HG03025 (cell line): ENCODE measurements at regions not wholly inside any gene's neighbourhood (a gene's known extent, or its start where the extent isn't known, plus 50 kb on each side); places are given as distances from the start of the nearest gene placed in this dataset.
"Not testable (repeated sequence)": the region's sequence is repeated elsewhere in the genome, so short reads cannot be mapped to it uniquely, and the experiment has no call there.

Experiments used
- ATAC-seq: cut with Tn5 transposase; IDR thresholded peaks from one replicate; pipeline ENCODE4 v1.9.1; 2021; ENCODE audit warnings: mild to moderate bottlenecking, moderate library complexity; ENCODE audit not compliant: unreplicated experiment, low FRiP score

DNA sequence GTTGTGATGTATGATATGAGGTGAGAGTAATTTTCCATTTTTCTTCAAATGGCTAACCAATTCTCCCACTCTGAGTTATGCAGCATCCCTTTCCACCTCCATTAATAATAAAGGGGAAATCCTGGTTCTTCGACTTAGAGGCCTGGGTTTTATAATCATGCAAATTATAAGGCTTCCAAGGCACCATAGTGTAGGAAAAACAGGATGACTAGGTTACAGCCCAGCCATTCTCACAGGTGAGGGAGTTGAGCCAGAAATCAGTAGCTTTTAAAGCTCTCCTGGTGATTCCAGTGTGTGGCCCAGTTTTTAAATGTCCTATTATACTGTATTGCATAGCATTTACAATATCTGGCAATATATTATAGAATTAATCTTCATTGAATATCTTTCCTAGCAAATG is 203.1 kb downstream of the ARHGEF9 start:
- no peak for ATAC-seq

DNA sequence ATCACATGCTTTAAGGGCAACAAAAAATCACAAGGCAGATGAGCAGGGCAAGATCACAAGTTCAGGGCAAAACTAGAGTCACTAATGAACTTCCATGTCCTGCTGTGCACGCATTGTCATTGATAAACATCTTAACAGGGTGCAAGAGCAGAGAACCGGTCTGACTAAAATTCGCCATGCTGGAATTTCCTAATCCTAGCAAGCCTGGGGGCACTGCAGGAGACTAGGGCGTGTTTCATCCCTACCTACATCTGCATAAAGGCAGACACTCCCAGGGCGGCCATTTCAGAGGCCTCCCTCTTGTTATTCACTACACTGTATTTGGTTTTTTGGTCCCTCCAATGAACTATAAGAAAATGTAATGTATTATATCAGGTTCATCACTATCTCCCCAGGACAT is 203.6 kb downstream of the ARHGEF9 start:
- no peak for ATAC-seq

DNA sequence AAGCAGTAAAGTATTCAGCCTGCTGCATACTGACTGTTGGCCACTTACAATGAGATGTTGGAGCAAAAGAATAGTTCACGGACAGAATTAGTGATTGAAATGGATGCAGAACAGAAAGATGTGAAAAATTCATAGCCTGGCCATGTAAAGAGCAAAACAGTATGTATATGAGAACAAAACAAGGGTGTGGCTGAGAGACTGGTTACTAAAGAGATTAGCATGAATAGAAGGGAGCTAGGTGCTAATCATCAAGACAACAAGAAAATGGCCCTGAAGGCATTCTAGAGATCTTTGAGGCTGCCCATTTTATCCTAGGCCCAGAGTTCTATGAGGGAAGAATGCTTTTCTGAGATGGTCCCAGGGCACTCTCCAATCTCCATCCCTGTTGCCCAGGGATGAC is 208.5 kb downstream of the ARHGEF9 start:
- no peak for ATAC-seq

DNA sequence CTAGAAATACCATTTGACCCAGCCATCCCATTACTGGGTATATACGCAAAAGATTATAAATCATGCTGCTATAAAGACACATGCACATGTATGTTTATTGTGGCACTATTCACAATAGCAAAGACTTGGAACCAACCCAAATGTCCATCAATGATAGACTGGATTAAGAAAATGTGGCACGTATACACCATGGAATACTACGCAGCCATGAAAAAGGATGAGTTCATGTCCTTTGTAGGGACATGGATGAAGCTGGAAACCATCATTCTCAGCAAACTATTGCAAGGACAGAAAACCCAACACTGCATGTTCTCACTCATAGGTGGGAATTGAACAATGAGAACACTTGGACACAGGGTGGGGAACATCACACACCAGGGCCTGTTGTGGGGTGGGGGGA is 209.3 kb downstream of the ARHGEF9 start:
- not testable (repeated sequence) for ATAC-seq

DNA sequence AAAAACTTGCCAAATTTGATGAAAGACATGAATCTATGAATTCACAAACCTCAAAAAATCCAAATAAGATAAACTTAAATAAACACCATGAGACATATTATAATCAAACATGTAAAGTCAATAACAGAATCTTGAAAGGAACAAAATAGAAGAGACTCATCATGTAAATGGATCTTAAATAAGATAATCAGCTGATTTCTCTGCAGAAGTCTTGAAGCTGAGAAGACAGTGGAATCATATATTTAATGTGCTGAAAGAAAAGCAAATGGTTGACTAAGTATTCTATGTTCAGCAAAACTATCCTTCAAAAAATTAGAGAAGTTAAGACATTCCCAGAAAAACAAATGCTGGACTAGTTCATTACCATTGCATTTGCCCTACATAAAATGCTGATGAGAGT is 215.7 kb upstream of the SPIN4 start:
- no peak for ATAC-seq

DNA sequence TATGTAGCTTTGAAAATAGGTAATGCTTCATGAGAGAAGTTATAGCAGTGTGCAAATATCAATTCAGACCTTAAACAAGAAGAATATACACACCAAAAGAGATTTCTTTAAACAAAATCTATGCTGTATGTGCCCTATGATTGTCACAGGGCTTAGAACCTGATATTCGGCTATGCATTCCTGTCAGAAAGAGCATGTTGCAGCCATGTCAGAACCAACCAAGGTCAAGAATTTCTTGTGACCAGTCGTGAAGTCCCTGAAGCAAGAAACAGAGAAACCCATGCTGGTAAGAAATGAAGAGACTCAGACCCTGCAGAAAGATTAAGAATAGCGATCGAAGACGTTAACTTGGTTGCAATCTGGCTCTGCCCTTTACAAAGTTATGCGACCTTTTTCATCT is 210.3 kb upstream of the SPIN4 start:
- no peak for ATAC-seq

DNA sequence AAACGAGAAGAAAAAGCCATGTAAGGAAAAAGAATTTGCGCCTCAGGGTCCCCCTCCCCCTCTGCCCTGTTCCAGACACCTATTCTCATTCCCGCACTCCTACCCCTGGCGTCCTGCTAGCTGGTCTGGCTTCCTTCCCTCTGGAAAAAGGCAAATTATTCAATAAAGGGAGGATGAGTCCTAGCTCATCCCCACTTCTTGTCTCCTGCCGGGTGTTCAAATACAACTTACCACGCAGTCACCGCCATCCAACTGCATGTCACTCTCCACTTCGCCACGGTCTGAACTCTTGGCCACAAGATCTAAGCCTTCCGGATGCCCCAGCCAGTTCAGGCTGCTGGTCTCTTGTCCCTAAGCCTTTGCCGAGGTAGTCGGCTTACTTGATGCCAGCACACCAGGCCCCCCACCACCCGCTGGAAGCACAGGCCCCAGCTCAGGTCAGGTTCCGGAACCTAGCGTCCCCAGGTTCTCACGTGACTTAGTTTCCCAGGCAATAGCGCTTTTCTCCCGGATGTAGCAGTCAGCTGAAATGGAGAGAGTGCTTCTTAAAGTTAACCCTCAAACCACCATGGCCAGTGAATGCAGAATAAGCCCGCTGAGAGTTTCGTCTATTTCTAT is 209.6 kb upstream of the SPIN4 start:
- peak; percentile 87 for ATAC-seq

DNA sequence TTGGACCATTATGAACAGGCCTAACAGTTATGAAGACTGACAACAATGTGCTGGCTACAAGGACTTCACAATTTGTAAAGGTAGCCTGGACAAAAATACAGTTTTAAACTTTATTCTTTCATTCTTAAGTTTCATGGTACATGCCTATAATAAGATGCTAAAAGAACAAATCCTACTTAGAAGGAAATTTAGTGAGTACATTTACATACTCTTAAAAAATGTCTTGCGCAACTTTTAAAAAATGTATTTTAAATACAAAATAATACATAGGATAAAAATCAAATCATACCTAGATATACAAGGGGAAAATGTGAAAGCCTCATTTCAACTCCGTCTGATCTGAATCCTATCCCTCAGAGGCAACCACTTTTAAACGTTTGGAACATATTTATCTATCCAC is 200.7 kb upstream of the SPIN4 start:
- ATAC-seq = no peak

DNA sequence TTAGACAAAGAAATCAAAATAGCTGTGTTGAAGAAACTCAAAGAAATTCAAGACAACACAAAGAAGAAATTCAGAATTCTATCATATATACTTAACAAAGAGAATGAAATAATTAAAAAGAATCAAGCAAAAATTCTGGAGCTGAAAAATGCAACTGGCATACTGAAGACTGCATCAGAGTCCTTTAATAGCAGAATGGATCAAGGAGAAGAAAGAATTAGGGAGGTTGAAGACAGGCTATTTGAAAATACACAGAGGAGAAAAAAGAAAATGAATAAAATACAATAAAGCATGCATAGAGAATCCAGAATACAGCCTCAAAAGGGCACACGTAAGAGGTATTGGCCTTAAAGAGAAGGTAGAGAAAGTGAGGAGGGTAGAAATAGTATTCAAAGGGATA is 179.5 kb upstream of the SPIN4 start:
- ATAC-seq = no peak

DNA sequence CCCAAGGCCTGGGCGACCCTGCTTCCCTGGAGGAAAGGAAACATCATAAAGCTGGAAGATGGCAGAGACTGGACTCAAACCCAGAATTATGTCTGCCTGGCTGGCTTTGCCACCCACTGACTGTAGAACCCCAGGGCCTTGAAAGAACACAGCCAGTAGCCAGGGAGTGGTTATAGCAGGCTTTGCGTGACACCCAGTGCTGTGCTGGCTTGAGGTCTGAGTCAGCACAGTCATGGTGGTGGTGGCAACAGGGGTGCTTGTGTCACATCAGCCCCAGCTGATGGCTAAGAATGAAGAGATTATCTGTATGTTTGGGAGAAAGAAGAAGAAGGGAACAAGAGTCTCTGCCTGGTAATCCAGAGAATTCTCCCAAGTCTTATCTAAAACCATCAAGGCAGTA is 178.8 kb upstream of the SPIN4 start:
- no peak for ATAC-seq

DNA sequence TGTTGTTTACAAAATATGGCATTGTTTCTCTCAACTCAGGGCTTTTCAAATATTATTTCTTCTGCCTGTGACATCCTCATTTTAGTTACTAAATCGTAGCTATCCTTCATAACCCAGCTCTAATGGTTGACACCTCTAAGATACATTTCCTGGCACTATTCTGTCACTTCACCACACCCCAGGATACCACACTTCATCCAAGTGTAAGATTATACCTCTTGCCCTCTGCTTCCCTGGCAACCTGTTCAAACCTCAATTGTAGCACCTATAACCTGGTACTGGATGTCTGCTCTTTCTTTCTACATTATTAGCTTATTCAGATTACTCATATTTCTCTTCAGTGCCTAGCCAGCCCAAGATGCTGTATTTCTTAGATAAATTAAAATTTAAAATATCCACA is 175.7 kb upstream of the SPIN4 start:
- ATAC-seq = no peak

DNA sequence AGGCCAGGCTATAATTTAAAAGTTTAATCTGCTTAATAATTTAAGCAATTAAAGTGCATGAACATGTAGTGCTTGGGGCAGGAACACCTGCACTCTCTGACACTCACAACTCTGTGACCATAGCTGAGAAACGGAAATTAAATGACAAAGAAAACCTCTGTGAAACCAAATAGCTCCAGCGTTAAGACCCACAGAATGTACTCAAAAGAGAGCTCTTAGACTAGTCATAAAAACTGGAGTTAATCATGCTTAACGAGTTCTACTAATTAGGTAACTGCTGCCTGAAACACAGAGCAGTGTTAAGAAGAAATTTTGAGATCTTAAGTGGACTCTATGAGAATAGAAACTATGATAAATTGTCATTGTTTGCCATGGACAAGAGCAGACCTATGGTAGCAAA is 174.4 kb upstream of the SPIN4 start:
- no peak for ATAC-seq

DNA sequence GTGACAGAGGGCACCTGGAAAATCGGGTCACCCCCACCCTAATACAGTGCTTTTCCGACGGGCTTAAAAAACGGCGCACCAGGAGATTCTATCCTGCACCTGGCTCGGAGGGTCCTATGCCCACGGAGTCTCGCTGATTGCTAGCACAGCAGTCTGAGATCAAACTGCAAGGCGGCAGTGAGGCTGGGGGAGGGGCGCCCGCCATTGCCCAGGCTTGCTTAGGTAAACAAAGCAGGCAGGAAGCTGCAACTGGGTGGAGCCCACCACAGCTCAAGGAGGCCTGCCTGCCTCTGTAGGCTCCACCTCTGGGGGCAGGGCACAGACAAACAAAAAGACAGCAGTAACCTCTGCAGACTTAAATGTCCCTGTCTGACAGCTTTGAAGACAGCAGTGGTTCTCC is 168.2 kb upstream of the SPIN4 start:
- ATAC-seq = not testable (repeated sequence)

DNA sequence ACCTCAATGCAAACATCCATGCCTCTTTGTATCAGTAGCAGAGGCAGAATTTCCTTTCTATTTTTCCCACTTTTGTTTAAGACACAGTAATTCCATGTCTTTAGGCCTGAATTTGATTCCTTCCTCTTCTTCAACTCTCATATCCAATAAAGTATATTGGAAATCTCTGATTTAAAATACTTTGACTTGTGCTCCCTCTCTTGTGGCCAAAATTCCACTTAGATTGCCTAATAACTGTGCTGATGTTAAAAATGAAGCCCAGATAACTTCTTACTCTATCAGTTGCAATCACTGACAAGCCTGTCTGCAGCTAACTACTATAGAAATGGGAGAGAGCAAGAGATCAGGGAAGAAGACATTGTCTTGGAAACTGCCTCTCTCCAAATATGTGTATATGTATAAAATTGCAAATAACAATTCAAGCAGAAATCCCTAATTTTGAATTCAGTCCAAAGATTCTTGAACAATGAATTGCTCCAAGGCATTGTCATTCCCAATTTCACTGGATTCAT is 163.5 kb upstream of the SPIN4 start:
- no peak for ATAC-seq

DNA sequence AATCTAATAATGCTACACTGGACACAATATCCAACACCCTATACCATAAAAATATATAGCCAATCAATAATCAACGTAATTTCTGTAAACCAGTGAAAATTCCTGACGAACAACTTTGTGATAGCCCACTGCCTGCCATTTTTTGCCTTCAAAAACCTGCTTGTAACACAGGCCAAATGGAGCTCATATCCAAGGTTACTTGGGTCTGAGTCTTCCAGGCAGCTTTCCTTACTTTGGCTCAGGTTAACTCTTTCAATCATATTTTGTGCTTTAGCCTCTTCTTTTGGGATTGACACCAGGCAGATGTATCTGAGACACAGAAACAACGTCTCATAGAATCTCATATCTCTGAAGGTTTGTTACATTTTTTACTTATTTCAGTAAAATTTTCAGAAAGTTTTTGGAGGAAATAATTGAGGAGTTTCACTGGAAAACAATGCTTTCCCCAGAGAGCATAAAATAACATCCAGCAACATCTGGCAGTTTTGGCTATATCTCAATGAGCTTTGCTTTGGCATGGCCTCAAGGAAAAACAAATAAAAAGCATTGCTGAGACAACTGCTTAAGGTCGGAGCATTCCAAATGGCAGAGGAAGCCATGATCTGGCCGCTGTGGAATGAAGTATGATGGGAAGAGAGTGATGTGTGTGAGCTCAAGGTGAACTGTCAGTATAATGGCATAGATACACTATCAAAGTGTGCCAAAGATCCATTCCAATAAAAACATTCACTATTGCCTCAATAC is 162.9 kb upstream of the SPIN4 start:
- ATAC-seq = no peak

DNA sequence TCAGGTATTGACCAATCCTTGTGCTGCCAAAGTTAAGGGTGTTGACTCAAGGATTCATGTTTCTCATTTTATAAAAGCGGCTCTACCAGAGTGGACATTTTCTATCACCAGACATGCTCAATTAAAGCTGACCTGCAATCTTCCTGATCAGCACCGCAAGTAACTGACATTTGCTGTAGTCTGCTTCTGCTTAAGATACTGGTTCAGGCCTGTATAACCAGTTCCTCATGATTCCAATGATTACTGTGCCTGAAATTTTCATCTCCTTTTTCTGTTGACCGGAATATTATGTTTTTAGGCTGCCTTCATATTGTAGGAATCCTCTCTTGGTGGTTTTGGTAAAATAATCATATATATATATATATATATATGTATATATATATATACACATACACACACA is 160.2 kb upstream of the SPIN4 start:
- no peak for ATAC-seq

DNA sequence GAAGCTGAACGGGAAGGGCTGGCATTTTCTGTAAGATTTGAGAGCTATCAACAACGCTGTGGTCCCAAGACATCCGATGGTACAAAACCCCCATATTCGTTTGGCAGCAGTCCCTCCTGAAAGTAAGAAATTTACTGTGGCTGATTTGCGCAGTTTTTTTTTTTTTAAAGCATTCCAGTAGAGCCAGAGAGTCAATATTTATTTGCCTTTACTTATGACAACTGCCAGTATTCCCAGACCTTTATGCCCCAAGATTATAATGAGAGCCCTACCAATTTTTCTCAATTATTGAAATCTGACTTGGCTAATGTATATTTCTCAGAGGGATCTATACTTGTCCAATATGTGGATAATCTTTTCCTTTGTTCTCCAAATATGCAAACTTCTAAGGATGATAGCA is 157.5 kb upstream of the SPIN4 start:
- ATAC-seq = no peak

DNA sequence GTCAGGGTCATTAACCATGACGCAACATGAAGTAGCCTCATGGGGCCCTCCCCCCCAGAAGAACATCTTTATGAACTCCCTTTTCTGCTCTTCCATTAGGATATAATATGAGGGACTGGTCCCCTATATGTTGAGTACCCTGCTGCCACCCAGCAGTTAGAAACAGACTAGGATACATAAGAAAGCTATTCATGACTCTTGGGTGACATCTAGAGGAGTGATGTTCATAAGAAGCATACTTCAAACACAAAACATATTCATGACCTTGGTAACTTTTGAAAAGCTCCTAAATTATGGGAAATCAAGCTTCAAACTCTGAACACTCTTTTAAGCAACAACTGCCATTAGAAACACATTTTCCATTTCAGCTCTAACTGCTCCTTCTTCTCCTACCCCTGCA is 155.2 kb upstream of the SPIN4 start:
- no peak for ATAC-seq

DNA sequence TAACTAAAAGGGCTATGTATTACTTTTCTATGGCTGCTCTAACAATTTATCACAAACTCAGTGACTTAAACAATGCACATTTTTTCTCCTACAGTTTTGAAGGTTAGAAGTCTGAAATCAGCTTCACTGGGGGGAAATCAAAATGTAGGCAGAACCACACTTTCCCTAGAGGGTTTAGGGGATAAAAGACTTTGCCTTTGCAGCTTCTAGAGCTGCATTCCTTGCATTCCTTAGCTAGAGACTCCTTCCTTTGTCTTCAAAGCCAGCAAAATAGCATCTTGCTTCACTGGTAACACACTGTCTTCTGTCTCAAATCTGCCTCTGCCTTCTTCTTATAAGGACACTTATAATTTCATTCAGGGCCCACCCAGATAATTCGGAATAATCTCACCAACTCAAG is 152.4 kb upstream of the SPIN4 start:
- no peak for ATAC-seq

DNA sequence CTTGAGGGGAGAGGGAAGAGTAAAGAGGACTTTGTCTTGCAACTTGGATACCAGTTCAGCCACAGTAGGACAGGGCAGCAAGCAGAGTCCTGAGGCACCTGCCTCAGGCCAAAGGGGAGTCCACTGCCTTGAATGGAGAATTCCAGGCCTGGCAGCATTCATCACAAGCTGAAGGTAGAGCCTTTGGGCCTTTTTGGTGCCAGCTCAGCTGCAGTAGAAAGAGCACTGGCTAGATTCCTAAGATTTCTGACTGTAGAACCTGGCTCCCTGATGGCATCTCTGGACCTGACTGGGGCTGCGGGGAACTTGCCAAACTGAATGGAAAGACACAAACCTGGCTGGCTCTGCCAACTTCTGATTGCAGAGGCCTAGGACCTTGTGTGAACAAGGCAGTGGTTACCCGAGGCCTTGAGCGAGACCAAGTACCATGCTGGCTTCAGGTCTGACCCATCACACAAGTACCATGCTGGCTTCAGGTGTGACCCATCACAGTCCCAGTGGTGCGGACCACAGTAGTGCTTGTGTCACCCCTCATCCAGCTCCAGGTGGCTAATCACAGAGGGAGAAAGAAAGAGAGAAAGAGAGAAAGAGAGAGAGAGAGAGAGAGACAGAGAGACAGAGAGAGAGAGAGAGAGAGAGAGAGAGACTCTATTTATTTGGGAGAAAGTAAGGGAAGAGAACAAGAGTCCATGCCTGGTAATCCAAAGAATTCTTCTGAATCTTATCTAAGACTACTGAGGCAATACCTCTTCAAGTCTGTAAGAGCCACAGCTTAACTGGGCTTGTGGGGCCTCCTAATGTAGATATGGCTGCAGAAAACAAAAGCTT is 137.6 kb upstream of the SPIN4 start:
- no peak for ATAC-seq

DNA sequence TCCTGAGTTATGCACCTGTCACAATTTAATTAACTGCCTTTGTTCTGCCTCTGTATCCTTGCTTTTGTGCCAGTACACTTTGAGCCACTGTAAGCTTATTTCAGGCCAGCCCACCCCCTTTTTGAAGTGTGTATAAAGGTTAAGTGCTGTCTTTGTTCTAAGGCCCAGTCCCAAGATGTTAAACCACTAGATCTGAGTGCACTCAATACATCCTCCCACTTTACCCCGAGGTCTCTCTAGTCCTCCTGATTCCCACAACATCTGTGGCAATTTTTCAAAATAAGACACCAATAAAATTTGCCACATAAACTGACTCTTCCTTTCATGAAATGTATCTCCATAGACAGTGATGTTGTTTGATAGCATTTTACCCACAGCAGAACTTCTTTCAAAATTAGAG is 124.1 kb upstream of the SPIN4 start:
- ATAC-seq = no peak
